Esophagus muscularis mucosa (tissue), 4 donors: ENCODE measurements at regions not wholly inside any gene's neighbourhood (a gene's known extent, or its start where the extent isn't known, plus 50 kb on each side); places are given as distances from the start of the nearest gene placed in this dataset.

ENCODE experiments used
- DNase-seq: peaks from one replicate; pipeline ENCODE4 v3.0.0-alpha.2; 2017; ENCODE audit errors: extremely low spot score
- H3K27ac ChIP-seq, 4 donors: fragments of 200-600 bp; sonication (generic); replicated peaks in 1 of 4; 1 replicate in 3 of 4; 2 replicates in 1 of 4; pipeline ENCODE4 v1.5.1; 2016 to 2019; ENCODE audit warnings: mild to moderate bottlenecking in 1 of 4
- H3K27me3 ChIP-seq, 4 donors: fragments of 200-600 bp; sonication (generic); one replicate each; pipeline versions ENCODE4 v1.5.1 to v1.6.0; 2016 to 2019
- H3K36me3 ChIP-seq, 4 donors: fragments of 200-600 bp; sonication (generic); one replicate each; pipeline ENCODE4 v1.5.1; 2016 to 2019
- H3K4me1 ChIP-seq, 4 donors: fragments of 200-600 bp; sonication (generic); one replicate each; pipeline ENCODE4 v1.5.1; 2016 to 2019
- H3K4me3 ChIP-seq, 4 donors: fragments of 200-600 bp; sonication (generic); 1 replicate in 2 of 4; 2 replicates in 2 of 4; pipeline ENCODE4 v1.5.1; 2016 to 2019; ENCODE audit warnings: mild to moderate bottlenecking in 4 of 4, moderate library complexity in 1 of 4
- H3K9me3 ChIP-seq, 4 donors: fragments of 200-600 bp; sonication (generic); 1 replicate in 3 of 4; 2 replicates in 1 of 4; pipeline ENCODE4 v1.5.1; 2016 to 2019
- CTCF ChIP-seq, 3 experiments: fragments of 200-600 bp in 2 of 3; fragments of 450-650 bp in 1 of 3; sonication (generic) in 2 of 3; IDR thresholded peaks; one replicate each; pipeline ENCODE4 v1.5.1; 2017 to 2019; ENCODE audit warnings: antibody characterized with exemption in 3 of 3, mild to moderate bottlenecking in 2 of 3, moderate library complexity in 1 of 3
- EP300 ChIP-seq: sonication (generic); formaldehyde crosslinking; IDR thresholded peaks from one replicate; pipeline ENCODE4 v1.6.1; 2017; ENCODE audit warnings: antibody characterized with exemption
- POLR2A ChIP-seq: fragments of 450-650 bp; IDR thresholded peaks from one replicate; pipeline ENCODE4 v1.6.1; 2017; ENCODE audit warnings: antibody characterized with exemption, moderate library complexity, mild to moderate bottlenecking, low read depth
- POLR2AphosphoS5 ChIP-seq, 2 donors: sonication (generic); formaldehyde crosslinking; IDR thresholded peaks; one replicate each; pipeline ENCODE4 v1.6.1; 2017; ENCODE audit warnings: antibody characterized with exemption in 2 of 2
- WGBS: methylation state at CpG from one replicate; pipeline ENCODE4 v1.1.5; 2018; 5-methylcytosine and 5-hydroxymethylcytosine counted together
- intact Hi-C: fragments of 100-400 bp; cut with DNase I; formaldehyde crosslinking; loops from one replicate; pipeline ENCODE4 v1.15.1; 2023

- Histone ChIP-seq H3K9me3 (no peaks in the 10 kb centered on the region), H3K27me3 (no peaks in the 10 kb centered on the region), H3K4me1 (peaks cover 0 to 58% (median 30%) of the 10 kb centered on the region in 4 donors), H3K36me3 (no peaks in the 10 kb centered on the region), H3K27ac (no peak overlapping the region), H3K4me3 (no peak overlapping the region)
- intact Hi-C loops = loop anchor here (5.0 kb wide), 1 partner anchor 200 kb away; no protein-coding TSS in a partner anchor
- 77% methylated on average over 10 of the region's 10 CpGs for WGBS
- DNase-seq = no peak
- TF ChIP-seq POLR2AphosphoS5 (IDR thresholded peaks at IDR 0.05) = no peak
These were observed 198.3 kb downstream of the INO80D start for GRCh38 chr2:205887637-205888036.

GRCh38 chr2:205885492-205886099 is 200.4 kb downstream of the INO80D start:
- intact Hi-C loops = loop anchor here (2.0 to 5.0 kb wide), 2 partner anchors 121 to 198 kb away; no protein-coding TSS in a partner anchor
- Histone ChIP-seq H3K9me3 (no peaks in the 10 kb centered on the region), H3K36me3 (no peaks in the 10 kb centered on the region), H3K4me3 (no peak overlapping the region), H3K4me1 (peaks cover 0 to 55% (median 29%) of the 10 kb centered on the region in 4 donors), H3K27ac (peak overlapping the region; percentile 49 to 81 (median 72)), H3K27me3 (no peaks in the 10 kb centered on the region)
- TF ChIP-seq EP300 = no peak
- peak; percentile 91 to 97 (median 94) for TF ChIP-seq CTCF (IDR thresholded peaks at IDR 0.05)
- TF ChIP-seq POLR2A = no peak
- TF ChIP-seq POLR2AphosphoS5 (IDR thresholded peaks at IDR 0.05) = peak; percentile 70 to 72
- peak; percentile 97 for DNase-seq
- WGBS = 38% methylated on average over 13 of the region's 23 CpGs

DNA sequence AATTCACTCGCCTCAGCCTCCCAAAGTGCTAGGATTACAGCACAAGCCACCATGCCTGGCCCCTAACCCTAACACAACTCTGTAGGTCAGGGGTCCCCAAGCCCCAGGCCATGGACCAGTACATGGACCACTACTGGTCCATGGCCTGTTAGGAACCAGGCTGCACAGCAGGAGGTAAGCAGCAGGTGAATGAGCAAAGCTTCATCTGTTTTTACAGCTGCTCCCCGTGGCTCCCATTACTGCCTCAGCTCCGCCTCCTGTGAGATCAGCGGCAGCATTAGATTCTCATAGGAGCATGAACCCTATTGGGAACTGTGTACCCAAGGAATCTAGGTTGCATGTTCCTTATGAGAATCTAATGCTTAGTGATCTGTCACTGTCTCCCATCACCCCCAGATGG is 201.7 kb downstream of the NRP2 start:
- Histone ChIP-seq H3K4me3 (no peak overlapping the region), H3K27ac (peak overlapping the region; percentile 64 to 81 (median 78)), H3K4me1 (peaks cover 0 to 57% (median 40%) of the 10 kb centered on the region in 4 donors), H3K27me3 (no peaks in the 10 kb centered on the region), H3K36me3 (no peaks in the 10 kb centered on the region), H3K9me3 (no peaks in the 10 kb centered on the region)
- intact Hi-C loops = loop anchor here (2.0 kb wide), 1 partner anchor 119 kb away; no protein-coding TSS in a partner anchor
- no peak for DNase-seq
- TF ChIP-seq CTCF (IDR thresholded peaks at IDR 0.05) = no peak
- no peak for TF ChIP-seq POLR2AphosphoS5 (IDR thresholded peaks at IDR 0.05)
- no peak for TF ChIP-seq POLR2A
- no peak for TF ChIP-seq EP300
- 91% methylated on average over 4 of the region's 4 CpGs for whole genome bisulfite sequencing

DNA sequence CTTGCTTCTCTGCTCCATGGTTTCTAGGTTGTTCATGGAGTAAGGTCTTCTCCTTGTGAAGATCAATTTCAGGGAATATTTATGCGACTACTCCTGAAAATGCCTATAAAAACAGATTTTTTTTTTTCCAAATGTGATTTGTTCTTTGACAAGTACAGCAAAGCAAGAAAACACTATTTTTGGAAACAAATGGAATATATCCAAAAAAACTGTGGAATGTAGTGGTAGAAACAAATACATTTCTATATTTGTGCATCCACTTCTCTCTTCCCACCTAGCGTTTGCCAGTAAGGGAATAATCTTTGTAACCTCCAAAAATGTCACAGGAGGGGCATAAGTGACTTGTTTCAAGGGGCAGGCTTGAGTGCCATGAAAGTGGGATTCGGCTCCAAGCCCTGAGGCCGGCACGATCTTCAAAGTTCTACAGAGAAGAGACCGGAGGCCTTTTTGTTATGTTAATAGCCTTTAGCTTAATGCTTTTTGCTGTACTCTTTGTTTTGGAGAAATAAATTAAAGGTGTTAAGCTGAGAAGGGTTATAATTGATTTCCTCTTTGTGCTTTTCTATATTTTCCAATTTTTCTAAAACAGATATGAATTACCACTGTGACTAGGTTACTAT is 200.6 kb downstream of the NRP2 start:
- Histone ChIP-seq H3K36me3 (no peaks in the 10 kb centered on the region), H3K4me3 (no peak overlapping the region), H3K4me1 (peaks cover 0 to 58% (median 42%) of the 10 kb centered on the region in 4 donors), H3K27me3 (no peaks in the 10 kb centered on the region), H3K9me3 (no peaks in the 10 kb centered on the region), H3K27ac (peak overlapping the region; percentile 64 to 81 (median 78))
- DNase-seq = no peak
- intact Hi-C loops = no loop called here
- 49% methylated on average over 6 of the region's 6 CpGs for WGBS
- no peak for TF ChIP-seq POLR2A
- TF ChIP-seq CTCF (IDR thresholded peaks at IDR 0.05) = no peak

DNA sequence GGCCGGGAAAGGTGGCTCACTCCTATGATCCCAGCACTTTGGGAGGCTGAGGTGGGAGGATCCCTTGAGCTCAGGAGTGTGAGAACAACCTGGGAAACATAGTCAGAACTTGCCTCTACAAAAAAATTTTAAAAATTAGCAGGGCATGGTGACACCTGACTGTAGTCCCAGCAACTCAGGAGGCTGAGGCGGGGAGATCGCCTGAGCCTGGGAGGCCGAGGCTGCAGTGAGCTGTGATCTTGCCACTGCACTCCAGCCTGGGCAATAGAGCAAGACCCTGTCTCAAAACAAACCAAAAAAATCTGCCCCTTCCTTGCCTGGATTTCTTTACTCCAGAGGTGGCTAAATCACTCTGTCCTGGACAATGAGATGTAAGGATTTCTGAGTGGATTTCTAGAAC is 197.7 kb downstream of the NRP2 start:
- H3K4me1 ChIP-seq = peaks cover 0 to 50% (median 36%) of the 10 kb centered on the region in 4 donors
- 100% methylated on average over 4 of the region's 4 CpGs for WGBS
- intact Hi-C loops = no loop called here

More for the DNA sequence above, 197.7 kb downstream of the NRP2 start:
- Histone ChIP-seq H3K27ac (peak overlapping the region; percentile 31 to 72 (median 69)), H3K4me3 (no peak overlapping the region), H3K27me3 (no peaks in the 10 kb centered on the region), H3K36me3 (no peaks in the 10 kb centered on the region), H3K9me3 (no peaks in the 10 kb centered on the region)
- DNase-seq = no peak
- TF ChIP-seq POLR2A (no peak), CTCF (IDR thresholded peaks at IDR 0.05) (no peak)
